ENCODE measurements at regions not wholly inside any gene's neighbourhood (a gene's known extent, or its start where the extent isn't known, plus 50 kb on each side); places are given as distances from the start of the nearest gene placed in this dataset.

DNA sequence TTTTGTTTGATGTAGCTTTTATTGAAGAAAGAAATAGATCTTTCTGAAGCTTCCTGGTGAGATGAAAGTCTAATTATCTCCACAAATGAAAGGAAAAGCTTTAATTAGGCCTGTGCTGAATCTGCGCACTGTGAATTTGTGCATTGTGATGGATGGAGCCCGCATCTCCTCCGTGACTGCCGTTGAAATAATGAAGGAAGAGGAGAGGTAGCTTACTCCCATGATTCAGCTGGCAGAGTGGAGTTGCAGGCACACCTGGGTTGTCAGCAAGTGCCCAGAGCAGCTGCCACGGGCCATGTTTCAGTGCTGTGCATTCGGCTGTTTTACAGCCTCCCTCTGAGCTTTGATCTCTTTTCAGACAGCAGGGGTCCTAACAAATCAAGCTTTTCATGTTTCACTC is 735.3 kb upstream of the TENM3 start:
- FAIRE-seq (no peak), ATAC-seq (no peak), DNase-seq (ENCODE audit: low spot score) (no peak)
- H3K9me3 ChIP-seq (ENCODE audit: low read length) = no peaks in the 10 kb centered on the region
- intact Hi-C loops (cut with micrococcal nuclease; ENCODE audit: unreplicated experiment) = no loop called here
- in situ Hi-C loops (cut with HindIII; ENCODE audit: extremely low pct_ligation_motif_present, low pct_unique_long_range_greater_than_20kb) = no loop called here
- 21% methylated on average over 6 of the region's 6 CpGs for WGBS (ENCODE audit: low lambda C conversion rate)
- no peaks in the 10 kb centered on the region for H4K20me1 ChIP-seq (ENCODE audit: insufficient read depth, low read length)
- H2AFZ ChIP-seq (ENCODE audit: low read length) = no peak overlapping the region
- no peak overlapping the region for H3K27ac ChIP-seq (ENCODE audit: extremely low read length, insufficient read depth, low read length)
- no peaks in the 10 kb centered on the region for H3K4me1 ChIP-seq (ENCODE audit: insufficient read depth, low read length)
- no peaks in the 10 kb centered on the region for H3K36me3 ChIP-seq (replicated peaks in 1 of 2; ENCODE audit: control insufficient read depth in 1 of 2, insufficient read depth in 2 of 2, low read length in 2 of 2)
- BruUV-seq (replicated peaks) = no TSS peak
- no peak overlapping the region for H3K4me3 ChIP-seq (replicated peaks in 1 of 3; ENCODE audit: insufficient read depth in 1 of 3, low read depth in 2 of 3, low read length in 3 of 3)
- TF ChIP-seq ISL2 (CRISPR knock-in tag; IDR thresholded peaks at IDR 0.05) (no peak), EZH2 (conservative IDR thresholded peaks at IDR 0.05; ENCODE audit: low read depth, low read length) (no peak)
- CTCF ChIA-PET (ENCODE audit: low intra/inter-chr PET ratio, low total read pairs) = no interaction called here
- POLR2A ChIA-PET = no interaction called here
- H3K9ac ChIP-seq (ENCODE audit: insufficient read depth, low read depth, low read length) = no peak overlapping the region
- no peak overlapping the region for H3K4me2 ChIP-seq (ENCODE audit: low read depth, low read length)
- H3K79me2 ChIP-seq (ENCODE audit: insufficient read depth, low read length) = no peaks in the 10 kb centered on the region
- peaks cover 0 to 6% of the 10 kb centered on the region in 2 experiments; a peak in 1 of 5 replicates for H3K27me3 ChIP-seq (ENCODE audit: control insufficient read depth in 1 of 2, insufficient read depth in 2 of 2, low read length in 2 of 2)

DNA sequence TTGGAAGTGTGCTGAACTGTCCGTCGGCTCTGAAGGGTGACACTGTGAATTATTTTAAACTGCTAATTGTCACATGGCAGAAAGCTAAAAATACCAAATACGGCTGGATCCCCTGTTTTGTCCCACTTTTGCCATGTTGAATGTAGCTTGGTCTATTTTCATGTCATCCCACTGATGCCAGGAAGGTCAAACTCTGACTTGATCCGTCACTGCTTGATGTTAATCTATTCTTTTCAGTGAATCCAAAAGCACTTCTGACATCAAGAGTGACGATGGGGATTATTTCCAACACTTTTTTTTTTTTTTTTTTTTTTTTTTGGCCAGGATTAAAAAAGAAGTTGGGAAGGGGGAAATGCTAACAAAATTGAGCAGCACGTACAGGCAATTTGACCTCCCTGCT is 734.6 kb upstream of the TENM3 start:
- ChIA-PET POLR2A (no interaction called here), CTCF (ENCODE audit: low intra/inter-chr PET ratio, low total read pairs) (no interaction called here)
- Histone ChIP-seq H3K79me2 (ENCODE audit: insufficient read depth, low read length) (no peaks in the 10 kb centered on the region), H3K27ac (ENCODE audit: extremely low read length, insufficient read depth, low read length) (no peak overlapping the region), H3K4me1 (ENCODE audit: insufficient read depth, low read length) (no peaks in the 10 kb centered on the region), H3K4me3 (replicated peaks in 1 of 3; ENCODE audit: insufficient read depth in 1 of 3, low read depth in 2 of 3, low read length in 3 of 3) (no peak overlapping the region), H3K36me3 (replicated peaks in 1 of 2; ENCODE audit: control insufficient read depth in 1 of 2, insufficient read depth in 2 of 2, low read length in 2 of 2) (no peaks in the 10 kb centered on the region), H3K9ac (ENCODE audit: insufficient read depth, low read depth, low read length) (no peak overlapping the region), H3K9me3 (ENCODE audit: low read length) (no peaks in the 10 kb centered on the region), H2AFZ (ENCODE audit: low read length) (no peak overlapping the region), H3K27me3 (ENCODE audit: control insufficient read depth in 1 of 2, insufficient read depth in 2 of 2, low read length in 2 of 2) (peaks cover 0 to 6% of the 10 kb centered on the region in 2 experiments; a peak in 1 of 5 replicates), H4K20me1 (ENCODE audit: insufficient read depth, low read length) (no peaks in the 10 kb centered on the region), H3K4me2 (ENCODE audit: low read depth, low read length) (no peak overlapping the region)
- DNase-seq (ENCODE audit: low spot score) (no peak), FAIRE-seq (no peak), ATAC-seq (no peak)
- in situ Hi-C loops (cut with HindIII; ENCODE audit: extremely low pct_ligation_motif_present, low pct_unique_long_range_greater_than_20kb) (no loop called here), intact Hi-C loops (cut with micrococcal nuclease; ENCODE audit: unreplicated experiment) (no loop called here)
- BruUV-seq (replicated peaks) = no TSS peak
- TF ChIP-seq ZGPAT (CRISPR knock-in tag; IDR thresholded peaks at IDR 0.05) (no peak), SMARCC2 (IDR thresholded peaks at IDR 0.05) (no peak)
- 32% methylated on average over 6 of the region's 6 CpGs for WGBS (ENCODE audit: low lambda C conversion rate)

All from HepG2 (cell line).